HCT116 (cell line): ENCODE measurements at regions not wholly inside any gene's neighbourhood (a gene's known extent, or its start where the extent isn't known, plus 50 kb on each side); places are given as distances from the start of the nearest gene placed in this dataset.

Experiments used
- ATAC-seq: fragments of 200-7000 bp; cut with Tn5 transposase; 2 replicates; pipeline ENCODE4 v1.9.1; 2020; ENCODE audit warnings: mild to moderate bottlenecking, moderate library complexity
- BruUV-seq: library from RNA; stranded (reverse); fragments of 400-500 nt; replicated peaks from 2 replicates; lab custom pipeline; 2021; lab: Mats Ljungman, UMichigan
- CTCF ChIA-PET: fragments of 300-600 bp; sonication (Branson Sonifier 250); formaldehyde crosslinking; loops from one replicate; lab custom pipeline; 2021; ENCODE audit warnings: antibody characterized with exemption; lab: Charles Lee
- POLR2A ChIA-PET: fragments of 300-600, 350-600 bp; sonication (Branson Sonifier 250); formaldehyde crosslinking; loops from one replicate; lab custom pipeline; 2021; ENCODE audit warnings: antibody characterized with exemption; lab: Charles Lee
- RAD21 ChIA-PET, 2 experiments: fragments of 300-600 bp; sonication (Branson Sonifier 250); formaldehyde crosslinking; loops; one replicate each; lab custom pipeline; 2023; ENCODE audit warnings: low total read pairs in 2 of 2; ENCODE audit not compliant: uncharacterized antibody in 2 of 2, unreplicated experiment in 2 of 2, low non-redundant PET in 1 of 2; lab: Charles Lee
- DNase-seq: peaks from one replicate; pipeline ENCODE4 v3.0.0-alpha.2; 2010; ENCODE audit warnings: low read depth, low spot score
- H2AFZ ChIP-seq: fragments of 200-600 bp; shearing (Covaris generic), sonication (generic); 2 replicates; pipeline ENCODE4 v1.6.1; 2017; ENCODE audit warnings: low read depth, mixed run types, mixed read lengths, antibody characterized with exemption, low read length; ENCODE audit not compliant: poor library complexity, severe bottlenecking
- H3K27ac ChIP-seq: 2 replicates; pipeline ENCODE4 v1.5.1; 2012; ENCODE audit warnings: low read depth, low read length
- H3K27me3 ChIP-seq: fragments of 200-600 bp; sonication (generic); 2 replicates; pipeline ENCODE4 v1.6.1; 2016; ENCODE audit warnings: mixed run types, low read length, mixed read lengths; ENCODE audit not compliant: insufficient read depth
- H3K36me3 ChIP-seq, 2 experiments: fragments of 200-500 bp in 1 of 2; fragments of 200-600 bp in 1 of 2; sonication (Bioruptor generic) in 1 of 2; sonication (generic) in 1 of 2; 2 replicates each; pipeline versions ENCODE4 v1.5.1 to v1.6.1; 2014 to 2016; ENCODE audit warnings: low read length in 2 of 2, inconsistent platforms in 1 of 2, mixed read lengths in 1 of 2, mixed run types in 1 of 2; ENCODE audit not compliant: insufficient read depth in 2 of 2, control insufficient read depth in 1 of 2
- H3K4me1 ChIP-seq, 2 experiments: fragments of 200-600 bp in 1 of 2; sonication (generic) in 1 of 2; 2 replicates each; pipeline versions ENCODE4 v1.5.1 to v1.6.1; 2012 to 2017; ENCODE audit warnings: low read length in 2 of 2, inconsistent platforms in 1 of 2, mild to moderate bottlenecking in 1 of 2, mixed read lengths in 1 of 2, mixed run types in 1 of 2, moderate library complexity in 1 of 2; ENCODE audit not compliant: insufficient read depth in 2 of 2, control insufficient read depth in 1 of 2
- H3K4me2 ChIP-seq: fragments of 200-600 bp; sonication (generic); 2 replicates; pipeline ENCODE4 v1.6.1; 2017; ENCODE audit warnings: mixed run types, low read length, mixed read lengths
- H3K4me3 ChIP-seq, 2 experiments: fragments of 200-600 bp in 1 of 2; sonication (generic) in 1 of 2; replicated peaks in 1 of 2; 2 replicates each; pipeline ENCODE4 v1.5.1; 2011 to 2016; ENCODE audit warnings: low read length in 2 of 2, control low read depth in 1 of 2, low read depth in 1 of 2, mild to moderate bottlenecking in 1 of 2, mixed read lengths in 1 of 2, mixed run types in 1 of 2
- H3K79me2 ChIP-seq: fragments of 200-600 bp; sonication (generic); 2 replicates; pipeline ENCODE4 v1.6.1; 2017; ENCODE audit warnings: mild to moderate bottlenecking, mixed run types, low read length, moderate library complexity, mixed read lengths; ENCODE audit not compliant: insufficient read depth
- H3K9ac ChIP-seq: fragments of 200-600 bp; sonication (generic); 2 replicates; pipeline ENCODE4 v1.6.1; 2016; ENCODE audit warnings: low read length, mixed read lengths
- H3K9me2 ChIP-seq: fragments of 200-600 bp; sonication (generic), shearing (Covaris generic); 2 replicates; pipeline ENCODE4 v1.6.1; 2017; ENCODE audit warnings: mixed run types, mild to moderate bottlenecking, moderate library complexity; ENCODE audit not compliant: insufficient read depth
- H3K9me3 ChIP-seq, 2 experiments: fragments of 200-500 bp in 1 of 2; fragments of 200-600 bp in 1 of 2; sonication (Bioruptor generic) in 1 of 2; sonication (generic) in 1 of 2; 2 replicates each; pipeline ENCODE4 v1.6.1; 2014 to 2017; ENCODE audit warnings: low read length in 2 of 2, mixed read lengths in 2 of 2, inconsistent platforms in 1 of 2, low read depth in 1 of 2, mild to moderate bottlenecking in 1 of 2, mixed run types in 1 of 2, moderate library complexity in 1 of 2; ENCODE audit not compliant: control insufficient read depth in 1 of 2, insufficient read depth in 1 of 2
- H4K20me1 ChIP-seq: fragments of 200-600 bp; sonication (generic), shearing (Covaris generic); 2 replicates; pipeline ENCODE4 v1.6.1; 2017; ENCODE audit warnings: mixed run types, mild to moderate bottlenecking, moderate library complexity; ENCODE audit not compliant: insufficient read depth
- CEBPB ChIP-seq: IDR thresholded peaks from 2 replicates; pipeline ENCODE4 v1.6.1; 2012; ENCODE audit warnings: low read depth
- CTCF ChIP-seq, 3 experiments: fragments of 200-600 bp in 1 of 3; sonication (generic) in 1 of 3; IDR thresholded peaks in 2 of 3; conservative IDR thresholded peaks in 1 of 3; 2 replicates each; pipeline ENCODE4 v1.5.1; 2012 to 2017; ENCODE audit warnings: low read depth in 2 of 3, low read length in 2 of 3, antibody characterized with exemption in 1 of 3, borderline replicate concordance in 1 of 3, control low read depth in 1 of 3, mild to moderate bottlenecking in 1 of 3, mixed read lengths in 1 of 3, mixed run types in 1 of 3, moderate library complexity in 1 of 3; ENCODE audit not compliant: insufficient read depth in 1 of 3
- EGR1 ChIP-seq: IDR thresholded peaks from 2 replicates; pipeline ENCODE4 v1.6.1; 2012; ENCODE audit warnings: low read depth
- ELF1 ChIP-seq: IDR thresholded peaks from 2 replicates; pipeline ENCODE4 v1.6.1; 2012; ENCODE audit warnings: low read depth, borderline replicate concordance
- EZH2 ChIP-seq: fragments of 200-600 bp; sonication (generic); IDR thresholded peaks from 2 replicates; pipeline ENCODE4 v1.6.1; 2017; ENCODE audit warnings: antibody characterized with exemption, mixed run types
- JUND ChIP-seq: IDR thresholded peaks from 2 replicates; pipeline ENCODE4 v1.6.1; 2012
- MAX ChIP-seq: IDR thresholded peaks from 2 replicates; pipeline ENCODE4 v1.6.1; 2012
- POLR2A ChIP-seq: IDR thresholded peaks from 2 replicates; pipeline ENCODE4 v1.7.0; 2011; ENCODE audit warnings: borderline replicate concordance; ENCODE audit not compliant: insufficient read depth, insufficient read length; ENCODE audit errors: extremely low read depth
- POLR2AphosphoS5 ChIP-seq: IDR thresholded peaks from 2 replicates; pipeline ENCODE4 v1.6.1; 2011; ENCODE audit warnings: mild to moderate bottlenecking, low read depth, low read length, moderate library complexity
- RAD21 ChIP-seq: IDR thresholded peaks from 2 replicates; pipeline ENCODE4 v1.6.1; 2012; ENCODE audit warnings: low read depth, mild to moderate bottlenecking
- SIN3A ChIP-seq: IDR thresholded peaks from 2 replicates; pipeline ENCODE4 v1.6.1; 2012; ENCODE audit warnings: low read depth
- SP1 ChIP-seq: IDR thresholded peaks from 2 replicates; pipeline ENCODE4 v1.6.1; 2012; ENCODE audit warnings: low read depth
- SRF ChIP-seq: IDR thresholded peaks from 2 replicates; pipeline ENCODE4 v1.6.1; 2012; ENCODE audit warnings: low read depth
- TCF7L2 ChIP-seq: IDR thresholded peaks from 2 replicates; pipeline ENCODE4 v1.7.0; 2011; ENCODE audit warnings: borderline replicate concordance, inconsistent platforms; ENCODE audit not compliant: insufficient read depth, insufficient read length; ENCODE audit errors: extremely low read depth
- YY1 ChIP-seq: IDR thresholded peaks from 2 replicates; pipeline ENCODE4 v1.6.1; 2011; ENCODE audit warnings: low read length, low read depth, moderate library complexity, mild to moderate bottlenecking; ENCODE audit not compliant: insufficient replicate concordance; ENCODE audit errors: extremely low read depth
- ZBTB33 ChIP-seq: IDR thresholded peaks from 2 replicates; pipeline ENCODE4 v1.6.1; 2011; ENCODE audit warnings: mild to moderate bottlenecking, low read length, moderate library complexity; ENCODE audit not compliant: insufficient replicate concordance; ENCODE audit errors: extremely low read depth
- ZFX ChIP-seq: fragments of 450-650 bp; IDR thresholded peaks from 2 replicates; pipeline ENCODE4 v1.6.1; 2017
- ZNF274 ChIP-seq: fragments of 200-500 bp; sonication (Bioruptor generic); IDR thresholded peaks from 2 replicates; pipeline ENCODE4 v1.6.1; 2014; ENCODE audit warnings: mild to moderate bottlenecking, low read depth, low read length, inconsistent platforms
- intact Hi-C: fragments of 100-400 bp; cut with micrococcal nuclease; formaldehyde crosslinking; loops from 2 replicates; pipeline ENCODE4 v1.10.0; 2022

GRCh38 chr5:53378190-53378589, 102.2 kb upstream of the FST start:
- ChIA-PET RAD21 (no interaction called here), POLR2A (no interaction called here), CTCF (no interaction called here)
- H4K20me1 ChIP-seq: no peaks in the 10 kb centered on the region
- no peaks in the 10 kb centered on the region for H3K4me1 ChIP-seq
- H3K27ac ChIP-seq: no peak overlapping the region
- no peaks in the 10 kb centered on the region for H3K27me3 ChIP-seq
- no peak overlapping the region for H3K4me3 ChIP-seq
- H3K9me3 ChIP-seq: no peaks in the 10 kb centered on the region
- no peak overlapping the region for H3K4me2 ChIP-seq
- no peak for DNase-seq
- no peaks in the 10 kb centered on the region for H3K36me3 ChIP-seq
- no peak overlapping the region for H3K9ac ChIP-seq
- no peak overlapping the region for H2AFZ ChIP-seq
- H3K79me2 ChIP-seq: no peaks in the 10 kb centered on the region
- no peaks in the 10 kb centered on the region for H3K9me2 ChIP-seq
- intact Hi-C loops: no loop called here
- BruUV-seq: no TSS peak
- TF ChIP-seq ZFX (no peak), MAX (no peak), SP1 (no peak), CTCF (IDR thresholded peaks at IDR 0.05 in 2 of 3, conservative IDR thresholded peaks at IDR 0.05 in 1 of 3; ENCODE audit: borderline replicate concordance in 1 of 3, insufficient read depth in 1 of 3, low read depth in 2 of 3, low read length in 2 of 3) (no peak), TCF7L2 (no peak), SRF (no peak), ZBTB33 (no peak), POLR2A (no peak), CEBPB (no peak), RAD21 (no peak), YY1 (no peak), JUND (no peak), POLR2AphosphoS5 (no peak), ZNF274 (no peak), EGR1 (no peak), ELF1 (no peak), SIN3A (no peak), EZH2 (no peak)
- no peak for ATAC-seq
